Uterus (tissue), 2 donors: ENCODE measurements at regions not wholly inside any gene's neighbourhood (a gene's known extent, or its start where the extent isn't known, plus 50 kb on each side); places are given as distances from the start of the nearest gene placed in this dataset.

Experiments
- CTCF ChIP-seq, 4 experiments: fragments of 200-600 bp in 2 of 4; fragments of 450-650 bp in 2 of 4; sonication (generic) in 2 of 4; IDR thresholded peaks; one replicate each; pipeline ENCODE4 v1.5.1; 2016 to 2019; ENCODE audit warnings: antibody characterized with exemption in 4 of 4, mild to moderate bottlenecking in 2 of 4, moderate library complexity in 1 of 4
- POLR2A ChIP-seq, 2 donors: fragments of 450-650 bp; IDR thresholded peaks; one replicate each; pipeline ENCODE4 v1.6.1; 2016; ENCODE audit warnings: antibody characterized with exemption in 2 of 2, mild to moderate bottlenecking in 1 of 2, moderate library complexity in 1 of 2

GRCh38 chr2:83808878-83809277 is 650.2 kb downstream of the SUCLG1 start:
- TF ChIP-seq CTCF (IDR thresholded peaks at IDR 0.05) = no peak
- TF ChIP-seq POLR2A (IDR thresholded peaks at IDR 0.05) = no peak
